NCI-H82 treated with DMSO at 0.1 percent for 48 hours (cell line): ENCODE measurements at regions not wholly inside any gene's neighbourhood (a gene's known extent, or its start where the extent isn't known, plus 50 kb on each side); places are given as distances from the start of the nearest gene placed in this dataset.
"Not testable (repeated sequence)": the region's sequence is repeated elsewhere in the genome, so short reads cannot be mapped to it uniquely, and the experiment has no call there.

Experiments used
- DNase-seq: peaks from one replicate; lab custom pipeline; 2025; ENCODE audit not compliant: unreplicated experiment; lab: John Stamatoyannopoulos, UW

GRCh38 chrX:42456176-42456700 lies 321.7 kb downstream of the PPP1R2C start:
- no peak for DNase-seq

DNA sequence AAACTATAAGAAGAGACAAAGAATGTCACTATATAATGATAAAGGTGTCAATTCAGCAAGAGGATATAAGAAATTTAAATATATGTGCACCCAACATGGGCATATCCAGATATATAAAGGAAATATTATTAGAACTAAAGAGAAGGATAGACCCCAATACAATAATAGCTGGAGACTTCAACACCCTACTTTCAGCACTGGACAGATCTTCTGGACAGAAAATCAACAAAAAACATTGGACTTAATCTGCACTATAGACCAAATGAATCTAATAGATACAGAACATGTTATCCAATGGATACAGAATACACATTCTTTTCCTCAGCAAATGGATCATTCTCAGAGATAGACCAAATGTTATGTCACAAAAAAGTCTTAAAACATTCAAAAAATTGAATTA lies 327.7 kb downstream of the PPP1R2C start:
- DNase-seq = no peak

GRCh38 chrX:42443267-42443666 lies 334.7 kb downstream of the PPP1R2C start:
- DNase-seq = no peak

GRCh38 chrX:42442745-42443144 lies 335.2 kb downstream of the PPP1R2C start:
- DNase-seq = no peak

DNA sequence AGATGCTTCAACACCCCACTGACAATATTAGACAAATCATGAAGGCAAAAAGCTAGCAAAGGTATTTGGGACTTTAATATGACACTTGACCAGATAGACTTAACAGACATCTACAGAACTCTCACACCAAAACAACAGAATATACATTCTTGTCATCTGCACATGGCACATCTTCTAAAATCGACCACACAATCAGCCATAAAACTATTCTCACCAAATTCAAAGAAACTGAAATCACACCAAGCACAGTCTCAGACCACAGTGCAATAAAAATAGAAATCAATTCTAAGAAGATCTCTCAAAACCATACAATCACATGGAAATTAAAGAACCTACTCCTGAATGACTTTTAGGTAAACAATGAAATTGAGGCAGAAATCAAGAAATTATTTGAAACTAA lies 340.8 kb downstream of the PPP1R2C start:
- no peak for DNase-seq

GRCh38 chrX:42434458-42435166 lies 343.4 kb downstream of the PPP1R2C start:
- DNase-seq = no peak

DNA sequence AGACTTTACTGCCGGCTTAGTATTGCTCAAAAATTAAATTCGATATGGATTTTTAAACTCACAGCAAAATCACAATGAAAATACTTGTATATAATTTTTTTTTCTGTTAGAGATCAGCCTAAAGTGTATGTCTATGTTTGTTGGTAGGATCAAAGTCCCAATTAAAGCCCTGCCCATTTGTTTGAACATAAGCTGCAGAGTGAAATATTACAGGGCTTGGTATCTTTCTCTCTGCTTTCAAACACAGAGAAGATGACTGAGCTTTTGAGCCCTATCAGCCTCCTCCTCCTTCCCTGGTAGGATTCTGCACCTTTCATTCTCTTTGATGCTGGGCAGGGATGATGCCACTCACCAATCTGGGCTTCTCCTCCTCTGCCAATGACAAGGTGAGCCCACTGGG lies 345.4 kb downstream of the PPP1R2C start:
- no peak for DNase-seq

DNA sequence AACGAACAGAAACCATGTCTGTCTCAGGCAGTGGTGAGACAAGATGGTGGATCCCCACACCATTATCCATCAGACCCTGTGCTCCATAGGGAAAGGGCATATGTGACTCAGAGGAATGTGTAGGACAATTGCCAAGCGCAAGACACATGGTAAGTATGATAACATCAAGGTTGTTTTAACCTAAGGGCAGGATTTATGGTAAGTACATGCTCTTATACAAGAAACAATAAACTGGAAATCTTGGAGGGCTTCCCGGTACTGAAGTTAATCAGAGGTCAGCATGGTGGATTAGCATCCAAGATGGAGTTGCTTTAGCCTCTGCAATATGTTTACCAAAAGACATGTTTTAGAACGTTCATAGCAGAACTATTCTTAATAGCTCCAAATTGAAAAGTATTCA lies 355.0 kb downstream of the PPP1R2C start:
- DNase-seq = no peak

GRCh38 chrX:42420426-42420825 lies 357.5 kb downstream of the PPP1R2C start:
- no peak for DNase-seq

GRCh38 chrX:42415636-42416035 lies 362.3 kb downstream of the PPP1R2C start:
- DNase-seq = no peak

DNA sequence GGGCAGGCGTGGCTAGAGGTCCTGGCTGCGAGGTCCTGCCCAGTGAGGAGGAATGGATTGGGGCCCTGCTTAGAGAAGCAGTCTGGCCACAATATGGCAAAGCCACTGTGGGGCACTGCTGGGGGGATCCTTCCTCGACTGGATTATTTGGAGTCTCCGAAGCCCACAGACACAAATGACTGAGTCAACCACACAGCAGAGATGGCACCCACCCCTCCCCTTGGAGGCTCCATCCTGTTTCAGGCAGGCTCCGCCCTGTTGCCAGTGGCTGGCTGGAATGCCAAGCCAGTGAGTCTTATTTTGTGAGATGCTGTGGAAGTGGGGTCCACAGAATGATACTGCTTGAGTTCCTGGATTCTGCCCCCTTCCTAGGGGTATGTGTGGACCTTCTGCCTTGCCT lies 363.9 kb downstream of the PPP1R2C start:
- no peak for DNase-seq

GRCh38 chrX:42399632-42400024 lies 378.3 kb downstream of the PPP1R2C start:
- no peak for DNase-seq

- DNase-seq = no peak
Measured at GRCh38 chrX:42398967-42399631, 378.9 kb downstream of the PPP1R2C start.

DNA sequence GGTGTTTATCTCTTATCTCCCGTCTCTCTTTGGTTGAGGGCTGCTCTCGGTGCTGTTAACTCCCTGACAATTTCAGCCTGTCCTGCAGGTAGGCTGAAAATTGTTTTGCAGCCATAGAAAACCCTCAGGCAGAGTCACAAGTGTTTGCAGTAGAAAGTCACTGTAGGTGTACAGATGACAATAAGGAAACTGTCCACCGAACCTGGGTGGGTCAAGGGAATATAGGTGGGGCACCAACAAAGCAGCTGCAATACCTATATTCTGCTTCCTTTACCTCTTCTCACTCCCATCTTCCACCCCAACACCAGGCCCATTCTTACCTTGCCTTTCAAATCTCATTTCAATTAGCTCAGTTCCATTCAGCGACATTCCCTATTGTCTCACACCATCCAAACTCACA lies 381.8 kb downstream of the PPP1R2C start:
- no peak for DNase-seq

- DNase-seq = no peak
Measured at GRCh38 chrX:42392846-42393245, 385.1 kb downstream of the PPP1R2C start.

DNA sequence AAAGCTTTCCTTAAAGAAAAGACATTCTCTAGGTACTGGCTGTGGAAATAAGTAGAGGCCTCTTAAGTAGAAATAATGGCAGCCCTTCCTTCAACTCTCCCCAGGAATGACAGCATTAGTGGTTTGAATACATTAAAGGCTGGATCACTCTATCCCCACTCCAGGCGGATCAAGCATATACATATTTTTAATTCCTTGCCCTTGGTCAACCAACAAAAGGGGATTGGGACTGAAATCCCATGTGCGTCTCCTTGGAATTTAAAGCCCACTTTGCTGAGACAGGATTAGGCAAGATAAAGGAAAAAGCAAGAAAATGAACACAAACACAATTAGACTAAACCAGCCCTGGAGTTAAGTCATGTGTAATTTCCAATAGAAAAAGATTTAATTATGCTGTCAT lies 391.3 kb downstream of the PPP1R2C start:
- no peak for DNase-seq

DNA sequence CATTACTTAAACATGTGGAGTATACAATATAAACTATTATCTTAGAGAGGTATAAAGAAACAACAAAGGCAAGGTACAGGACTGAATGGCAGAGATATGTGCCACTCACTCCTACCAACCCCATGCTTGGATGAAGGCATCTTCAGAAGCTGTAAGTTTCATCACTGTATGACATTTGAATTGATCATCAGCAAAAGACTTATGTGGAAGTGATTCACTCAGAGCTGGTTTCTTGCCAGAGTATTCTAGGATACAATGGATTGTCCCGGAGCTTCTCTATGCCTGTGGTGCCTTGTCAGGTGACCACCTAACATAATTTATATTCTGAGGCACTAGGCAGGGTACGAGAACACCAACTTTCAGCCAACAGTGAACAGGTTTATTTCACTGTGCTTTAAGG lies 392.2 kb downstream of the PPP1R2C start:
- DNase-seq = no peak

DNA sequence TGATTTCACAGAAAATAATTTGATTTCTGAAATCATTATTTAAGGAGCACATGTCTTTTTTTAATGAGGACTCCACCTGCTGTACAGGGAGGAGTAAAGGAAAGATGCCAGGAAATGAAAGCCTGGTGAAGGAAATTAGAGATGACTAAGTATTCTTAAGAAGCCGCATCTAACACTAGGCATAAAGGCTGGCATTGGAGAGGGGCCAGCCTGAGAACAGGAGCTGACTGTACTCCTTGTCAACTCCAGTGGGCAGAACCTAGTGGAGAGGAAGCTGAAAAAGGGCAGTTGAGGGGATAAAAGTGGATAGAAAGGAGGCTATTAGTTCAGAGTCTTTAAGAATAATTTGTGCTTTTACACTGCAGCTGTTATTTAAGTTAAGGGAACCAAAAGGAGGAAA lies 393.0 kb downstream of the PPP1R2C start:
- DNase-seq = no peak

GRCh38 chrX:42378857-42379256 lies 399.1 kb downstream of the PPP1R2C start:
- no peak for DNase-seq

- no peak for DNase-seq
Measured at GRCh38 chrX:42375086-42375485, 402.9 kb downstream of the PPP1R2C start.

DNA sequence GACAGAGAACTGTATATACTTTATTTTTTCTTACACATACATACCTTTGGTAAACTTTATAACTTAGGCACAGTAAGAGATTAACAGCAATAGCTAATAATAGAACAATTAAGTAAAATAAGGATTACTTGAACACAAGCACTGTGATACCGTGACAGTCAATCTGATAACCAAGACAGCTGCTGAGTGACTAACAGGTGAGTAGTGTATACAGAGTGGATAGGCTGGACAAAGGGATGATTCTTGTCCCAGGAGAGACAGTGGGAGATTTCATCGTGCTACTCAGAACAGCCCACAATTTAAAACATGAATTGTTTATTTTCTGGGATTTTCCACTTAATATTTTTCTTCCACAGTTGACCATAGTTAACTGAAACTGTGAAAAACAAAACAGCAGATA lies 411.8 kb downstream of the PPP1R2C start:
- DNase-seq = no peak

DNA sequence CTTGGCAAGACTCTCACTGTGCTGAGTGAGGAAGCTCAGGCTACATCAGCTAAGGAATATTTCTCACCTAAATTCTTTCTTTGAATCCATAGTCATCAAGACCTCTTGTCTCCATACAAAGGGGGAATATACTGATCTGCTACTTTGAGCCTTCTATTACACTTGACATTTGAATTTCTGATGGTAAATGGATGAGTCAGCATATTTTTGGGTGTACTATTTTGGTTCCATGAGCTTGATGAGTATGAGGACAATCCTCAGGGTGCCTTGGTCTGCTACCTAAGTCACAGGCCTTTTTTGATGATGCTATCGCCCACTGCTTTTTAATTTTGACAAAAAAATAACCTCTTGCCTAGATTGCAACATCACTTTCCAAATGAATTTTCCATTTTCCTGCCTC lies 415.7 kb downstream of the PPP1R2C start:
- DNase-seq = no peak

DNA sequence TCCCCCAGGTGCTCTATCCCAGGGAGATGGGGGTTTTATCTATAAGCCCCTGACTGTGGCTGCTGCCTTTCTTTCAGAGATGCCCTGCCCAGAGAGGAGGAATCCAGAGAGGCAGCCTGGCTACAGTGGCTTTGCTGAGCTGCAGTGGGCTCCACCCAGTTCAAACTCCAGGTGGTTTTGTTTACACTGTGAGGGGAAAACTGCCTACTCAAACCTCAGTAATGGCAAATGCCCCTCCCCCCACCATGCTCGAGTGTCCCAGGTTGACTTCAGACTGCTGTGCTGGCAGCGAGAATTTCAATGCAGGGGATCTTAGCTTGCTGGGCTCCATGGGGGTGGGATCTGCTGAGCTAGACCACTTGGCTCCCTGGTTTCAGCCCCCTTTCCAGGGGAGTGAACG lies 419.6 kb upstream of the CASK start:
- not testable (repeated sequence) for DNase-seq
